HCT116 (cell line): ENCODE measurements at regions not wholly inside any gene's neighbourhood (a gene's known extent, or its start where the extent isn't known, plus 50 kb on each side); places are given as distances from the start of the nearest gene placed in this dataset.

Experiments used
- ATAC-seq: fragments of 200-7000 bp; cut with Tn5 transposase; 2 replicates; pipeline ENCODE4 v1.9.1; 2020; ENCODE audit warnings: mild to moderate bottlenecking, moderate library complexity
- BruUV-seq: library from RNA; stranded (reverse); fragments of 400-500 nt; replicated peaks from 2 replicates; lab custom pipeline; 2021; lab: Mats Ljungman, UMichigan
- CTCF ChIA-PET: fragments of 300-600 bp; sonication (Branson Sonifier 250); formaldehyde crosslinking; loops from one replicate; lab custom pipeline; 2021; ENCODE audit warnings: antibody characterized with exemption; lab: Charles Lee
- POLR2A ChIA-PET: fragments of 300-600, 350-600 bp; sonication (Branson Sonifier 250); formaldehyde crosslinking; loops from one replicate; lab custom pipeline; 2021; ENCODE audit warnings: antibody characterized with exemption; lab: Charles Lee
- RAD21 ChIA-PET, 2 experiments: fragments of 300-600 bp; sonication (Branson Sonifier 250); formaldehyde crosslinking; loops; one replicate each; lab custom pipeline; 2023; ENCODE audit warnings: low total read pairs in 2 of 2; ENCODE audit not compliant: uncharacterized antibody in 2 of 2, unreplicated experiment in 2 of 2, low non-redundant PET in 1 of 2; lab: Charles Lee
- DNase-seq: peaks from one replicate; pipeline ENCODE4 v3.0.0-alpha.2; 2010; ENCODE audit warnings: low read depth, low spot score
- H2AFZ ChIP-seq: fragments of 200-600 bp; shearing (Covaris generic), sonication (generic); 2 replicates; pipeline ENCODE4 v1.6.1; 2017; ENCODE audit warnings: low read depth, mixed run types, mixed read lengths, antibody characterized with exemption, low read length; ENCODE audit not compliant: poor library complexity, severe bottlenecking
- H3K27ac ChIP-seq: 2 replicates; pipeline ENCODE4 v1.5.1; 2012; ENCODE audit warnings: low read depth, low read length
- H3K27me3 ChIP-seq: fragments of 200-600 bp; sonication (generic); 2 replicates; pipeline ENCODE4 v1.6.1; 2016; ENCODE audit warnings: mixed run types, low read length, mixed read lengths; ENCODE audit not compliant: insufficient read depth
- H3K36me3 ChIP-seq, 2 experiments: fragments of 200-500 bp in 1 of 2; fragments of 200-600 bp in 1 of 2; sonication (Bioruptor generic) in 1 of 2; sonication (generic) in 1 of 2; 2 replicates each; pipeline versions ENCODE4 v1.5.1 to v1.6.1; 2014 to 2016; ENCODE audit warnings: low read length in 2 of 2, inconsistent platforms in 1 of 2, mixed read lengths in 1 of 2, mixed run types in 1 of 2; ENCODE audit not compliant: insufficient read depth in 2 of 2, control insufficient read depth in 1 of 2
- H3K4me1 ChIP-seq, 2 experiments: fragments of 200-600 bp in 1 of 2; sonication (generic) in 1 of 2; 2 replicates each; pipeline versions ENCODE4 v1.5.1 to v1.6.1; 2012 to 2017; ENCODE audit warnings: low read length in 2 of 2, inconsistent platforms in 1 of 2, mild to moderate bottlenecking in 1 of 2, mixed read lengths in 1 of 2, mixed run types in 1 of 2, moderate library complexity in 1 of 2; ENCODE audit not compliant: insufficient read depth in 2 of 2, control insufficient read depth in 1 of 2
- H3K4me2 ChIP-seq: fragments of 200-600 bp; sonication (generic); 2 replicates; pipeline ENCODE4 v1.6.1; 2017; ENCODE audit warnings: mixed run types, low read length, mixed read lengths
- H3K4me3 ChIP-seq, 2 experiments: fragments of 200-600 bp in 1 of 2; sonication (generic) in 1 of 2; replicated peaks in 1 of 2; 2 replicates each; pipeline ENCODE4 v1.5.1; 2011 to 2016; ENCODE audit warnings: low read length in 2 of 2, control low read depth in 1 of 2, low read depth in 1 of 2, mild to moderate bottlenecking in 1 of 2, mixed read lengths in 1 of 2, mixed run types in 1 of 2
- H3K79me2 ChIP-seq: fragments of 200-600 bp; sonication (generic); 2 replicates; pipeline ENCODE4 v1.6.1; 2017; ENCODE audit warnings: mild to moderate bottlenecking, mixed run types, low read length, moderate library complexity, mixed read lengths; ENCODE audit not compliant: insufficient read depth
- H3K9ac ChIP-seq: fragments of 200-600 bp; sonication (generic); 2 replicates; pipeline ENCODE4 v1.6.1; 2016; ENCODE audit warnings: low read length, mixed read lengths
- H3K9me2 ChIP-seq: fragments of 200-600 bp; sonication (generic), shearing (Covaris generic); 2 replicates; pipeline ENCODE4 v1.6.1; 2017; ENCODE audit warnings: mixed run types, mild to moderate bottlenecking, moderate library complexity; ENCODE audit not compliant: insufficient read depth
- H3K9me3 ChIP-seq, 2 experiments: fragments of 200-500 bp in 1 of 2; fragments of 200-600 bp in 1 of 2; sonication (Bioruptor generic) in 1 of 2; sonication (generic) in 1 of 2; 2 replicates each; pipeline ENCODE4 v1.6.1; 2014 to 2017; ENCODE audit warnings: low read length in 2 of 2, mixed read lengths in 2 of 2, inconsistent platforms in 1 of 2, low read depth in 1 of 2, mild to moderate bottlenecking in 1 of 2, mixed run types in 1 of 2, moderate library complexity in 1 of 2; ENCODE audit not compliant: control insufficient read depth in 1 of 2, insufficient read depth in 1 of 2
- H4K20me1 ChIP-seq: fragments of 200-600 bp; sonication (generic), shearing (Covaris generic); 2 replicates; pipeline ENCODE4 v1.6.1; 2017; ENCODE audit warnings: mixed run types, mild to moderate bottlenecking, moderate library complexity; ENCODE audit not compliant: insufficient read depth
- ATF3 ChIP-seq: IDR thresholded peaks from 2 replicates; pipeline ENCODE4 v1.6.1; 2012
- CEBPB ChIP-seq: IDR thresholded peaks from 2 replicates; pipeline ENCODE4 v1.6.1; 2012; ENCODE audit warnings: low read depth
- ELF1 ChIP-seq: IDR thresholded peaks from 2 replicates; pipeline ENCODE4 v1.6.1; 2012; ENCODE audit warnings: low read depth, borderline replicate concordance
- EZH2 ChIP-seq: fragments of 200-600 bp; sonication (generic); IDR thresholded peaks from 2 replicates; pipeline ENCODE4 v1.6.1; 2017; ENCODE audit warnings: antibody characterized with exemption, mixed run types
- EZH2phosphoT487 ChIP-seq: fragments of 200-600 bp; IDR thresholded peaks from 2 replicates; pipeline ENCODE4 v1.6.1; 2018; ENCODE audit warnings: antibody characterized with exemption, borderline replicate concordance
- MAX ChIP-seq: IDR thresholded peaks from 2 replicates; pipeline ENCODE4 v1.6.1; 2012
- RAD21 ChIP-seq: IDR thresholded peaks from 2 replicates; pipeline ENCODE4 v1.6.1; 2012; ENCODE audit warnings: low read depth, mild to moderate bottlenecking
- REST ChIP-seq: IDR thresholded peaks from 2 replicates; pipeline ENCODE4 v1.6.1; 2012; ENCODE audit warnings: low read depth
- SIN3A ChIP-seq: IDR thresholded peaks from 2 replicates; pipeline ENCODE4 v1.6.1; 2012; ENCODE audit warnings: low read depth
- SRF ChIP-seq: IDR thresholded peaks from 2 replicates; pipeline ENCODE4 v1.6.1; 2012; ENCODE audit warnings: low read depth
- YY1 ChIP-seq: IDR thresholded peaks from 2 replicates; pipeline ENCODE4 v1.6.1; 2011; ENCODE audit warnings: low read length, low read depth, moderate library complexity, mild to moderate bottlenecking; ENCODE audit not compliant: insufficient replicate concordance; ENCODE audit errors: extremely low read depth
- ZNF274 ChIP-seq: fragments of 200-500 bp; sonication (Bioruptor generic); IDR thresholded peaks from 2 replicates; pipeline ENCODE4 v1.6.1; 2014; ENCODE audit warnings: mild to moderate bottlenecking, low read depth, low read length, inconsistent platforms
- intact Hi-C: fragments of 100-400 bp; cut with micrococcal nuclease; formaldehyde crosslinking; loops from 2 replicates; pipeline ENCODE4 v1.10.0; 2022

GRCh38 chr1:213585402-213585801 is 402.4 kb upstream of the PROX1 start:
- Histone ChIP-seq H3K27ac (no peak overlapping the region), H3K9me3 (no peaks in the 10 kb centered on the region), H3K4me1 (no peaks in the 10 kb centered on the region), H2AFZ (no peak overlapping the region), H3K27me3 (no peaks in the 10 kb centered on the region), H4K20me1 (no peaks in the 10 kb centered on the region), H3K9ac (no peak overlapping the region), H3K9me2 (no peaks in the 10 kb centered on the region), H3K4me3 (no peak overlapping the region), H3K79me2 (no peaks in the 10 kb centered on the region), H3K4me2 (no peak overlapping the region), H3K36me3 (no peaks in the 10 kb centered on the region)
- RAD21 ChIA-PET = no interaction called here
- POLR2A ChIA-PET = no interaction called here
- DNase-seq (no peak), ATAC-seq (no peak)
- intact Hi-C loops = no loop called here
- no TSS peak for BruUV-seq
- CTCF ChIA-PET = no interaction called here
- TF ChIP-seq EZH2 (no peak), ELF1 (no peak), YY1 (no peak), REST (no peak), SRF (no peak), SIN3A (no peak), MAX (no peak), ZNF274 (no peak), CEBPB (no peak), EZH2phosphoT487 (no peak), RAD21 (no peak), ATF3 (no peak)
